ENCODE measurements at regions not wholly inside any gene's neighbourhood (a gene's known extent, or its start where the extent isn't known, plus 50 kb on each side); places are given as distances from the start of the nearest gene placed in this dataset.

- TF ChIP-seq CTCF (IDR thresholded peaks at IDR 0.05; ENCODE audit: extremely low read depth in 1 of 2, insufficient read depth in 1 of 2, low read depth in 1 of 2, low read length in 2 of 2) (no peak), POLR2A (IDR thresholded peaks at IDR 0.05; ENCODE audit: low read depth, low read length) (no peak), GATA2 (IDR thresholded peaks at IDR 0.05; ENCODE audit: insufficient read depth, insufficient read length, low read depth, low read length) (no peak), EZH2 (IDR thresholded peaks at IDR 0.05; ENCODE audit: borderline replicate concordance, low read depth, low read length, severe bottlenecking) (no peak)
These were observed 164.8 kb downstream of the MACROH2A1 start for GRCh38 chr5:135234242-135234641.
